Lower leg skin (tissue), 4 donors: ENCODE measurements at regions not wholly inside any gene's neighbourhood (a gene's known extent, or its start where the extent isn't known, plus 50 kb on each side); places are given as distances from the start of the nearest gene placed in this dataset.

Experiments used
- DNase-seq, 2 donors: peaks; one replicate each; pipeline ENCODE4 v3.0.0-alpha.2; 2019; ENCODE audit warnings: low spot score in 2 of 2
- H3K4me3 ChIP-seq: fragments of 200-600 bp; sonication (generic); 2 replicates; pipeline ENCODE4 v1.5.1; 2017; ENCODE audit warnings: mild to moderate bottlenecking, low read depth; ENCODE audit not compliant: poor library complexity, severe bottlenecking
- CTCF ChIP-seq, 3 donors: fragments of 450-650 bp; IDR thresholded peaks; one replicate each; pipeline ENCODE4 v1.5.1; 2016; ENCODE audit warnings: antibody characterized with exemption in 3 of 3, mild to moderate bottlenecking in 3 of 3, moderate library complexity in 2 of 3
- POLR2A ChIP-seq, 2 donors: fragments of 450-650 bp; IDR thresholded peaks; one replicate each; pipeline ENCODE4 v1.6.1; 2016 to 2017; ENCODE audit warnings: antibody characterized with exemption in 2 of 2, mild to moderate bottlenecking in 1 of 2, moderate library complexity in 1 of 2
- WGBS, 2 donors: methylation state at CpG; one replicate each; pipeline ENCODE4 v1.1.5; 2018; 5-methylcytosine and 5-hydroxymethylcytosine counted together
- intact Hi-C: fragments of 100-400 bp; cut with DNase I; formaldehyde crosslinking; loops from one replicate; pipeline ENCODE4 v1.15.0; 2023; ENCODE audit warnings: low total_unique reads

- intact Hi-C loops = no loop called here
- WGBS, 2 donors = 39 to 42% methylated on average over 6 of the region's 6 CpGs
- no peak for DNase-seq
Measured at GRCh38 chr21:14737922-14738321, 191.8 kb upstream of the SAMSN1 start.

GRCh38 chr21:14737284-14737691 is 191.2 kb upstream of the SAMSN1 start:
- no peak overlapping the region for H3K4me3 ChIP-seq
- intact Hi-C loops = no loop called here
- DNase-seq = no peak
- 42 to 49% methylated on average over 2 of the region's 2 CpGs for WGBS, 2 donors
- TF ChIP-seq POLR2A (IDR thresholded peaks at IDR 0.05) (no peak), CTCF (IDR thresholded peaks at IDR 0.05) (no peak)

More at GRCh38 chr21:14737922-14738321, 191.8 kb upstream of the SAMSN1 start:
- no peak for TF ChIP-seq POLR2A (IDR thresholded peaks at IDR 0.05)
- no peak for TF ChIP-seq CTCF (IDR thresholded peaks at IDR 0.05)
- no peak overlapping the region for H3K4me3 ChIP-seq

GRCh38 chr21:14736672-14737071 is 190.6 kb upstream of the SAMSN1 start:
- WGBS, 2 donors = 88 to 89% methylated on average over 2 of the region's 2 CpGs
- TF ChIP-seq POLR2A (IDR thresholded peaks at IDR 0.05) (no peak), CTCF (IDR thresholded peaks at IDR 0.05) (no peak)
- no peak overlapping the region for H3K4me3 ChIP-seq
- no peak for DNase-seq
- intact Hi-C loops = no loop called here

- DNase-seq = no peak
- no peak overlapping the region for H3K4me3 ChIP-seq
- WGBS, 2 donors = 43 to 57% methylated on average over 2 of the region's 2 CpGs
- intact Hi-C loops = no loop called here
- no peak for TF ChIP-seq CTCF (IDR thresholded peaks at IDR 0.05)
- no peak for TF ChIP-seq POLR2A (IDR thresholded peaks at IDR 0.05)
Measured at GRCh38 chr21:14736162-14736561, 190.0 kb upstream of the SAMSN1 start.

GRCh38 chr21:14734833-14735232 is 188.7 kb upstream of the SAMSN1 start:
- WGBS, 2 donors = 82 to 88% methylated on average over 2 of the region's 2 CpGs
- no peak overlapping the region for H3K4me3 ChIP-seq
- DNase-seq = no peak
- no peak for TF ChIP-seq CTCF (IDR thresholded peaks at IDR 0.05)
- no peak for TF ChIP-seq POLR2A (IDR thresholded peaks at IDR 0.05)
- intact Hi-C loops = no loop called here

GRCh38 chr21:14734191-14734590 is 188.1 kb upstream of the SAMSN1 start:
- no peak overlapping the region for H3K4me3 ChIP-seq
- no peak for DNase-seq
- TF ChIP-seq POLR2A (IDR thresholded peaks at IDR 0.05) = no peak
- no peak for TF ChIP-seq CTCF (IDR thresholded peaks at IDR 0.05)
- intact Hi-C loops = no loop called here
- 81 to 87% methylated on average over 3 of the region's 3 CpGs for WGBS, 2 donors
